Renal cortex interstitium (tissue), 11 donors: ENCODE measurements at regions not wholly inside any gene's neighbourhood (a gene's known extent, or its start where the extent isn't known, plus 50 kb on each side); places are given as distances from the start of the nearest gene placed in this dataset.
"Not testable (repeated sequence)": the region's sequence is repeated elsewhere in the genome, so short reads cannot be mapped to it uniquely, and the experiment has no call there.

Source experiments
- DNase-seq, 11 donors: peaks; one replicate each; pipeline ENCODE4 v3.0.0-alpha.2; 2013; ENCODE audit warnings: low read depth in 9 of 11, low spot score in 4 of 11; ENCODE audit errors: extremely low read depth in 1 of 11

GRCh38 chr10:7071421-7071820 lies 339.4 kb downstream of the SFMBT2 start:
- DNase-seq, result no peak

GRCh38 chr10:7070950-7071349 lies 339.9 kb downstream of the SFMBT2 start:
- DNase-seq, result no peak

GRCh38 chr10:7069706-7070105 lies 341.1 kb downstream of the SFMBT2 start:
- DNase-seq, result no peak

GRCh38 chr10:7056216-7056615 lies 354.6 kb downstream of the SFMBT2 start:
- DNase-seq, result no peak

- DNase-seq, result no peak
Measured at GRCh38 chr10:7054915-7055314, 355.9 kb downstream of the SFMBT2 start.

GRCh38 chr10:7053195-7053594 lies 357.6 kb downstream of the SFMBT2 start:
- DNase-seq, result no peak

GRCh38 chr10:7050024-7050423 lies 360.8 kb downstream of the SFMBT2 start:
- DNase-seq, result not testable (repeated sequence)

GRCh38 chr10:7048061-7048460 lies 362.8 kb downstream of the SFMBT2 start:
- no peak for DNase-seq

GRCh38 chr10:7046615-7047014 lies 364.2 kb downstream of the SFMBT2 start:
- DNase-seq, result no peak

GRCh38 chr10:7045891-7046599 lies 364.8 kb downstream of the SFMBT2 start:
- no peak for DNase-seq

GRCh38 chr10:7043055-7043653 lies 367.7 kb downstream of the SFMBT2 start:
- DNase-seq, result no peak

GRCh38 chr10:7042419-7043054 lies 368.3 kb downstream of the SFMBT2 start:
- DNase-seq, result no peak

GRCh38 chr10:7042000-7042399 lies 368.8 kb downstream of the SFMBT2 start:
- no peak for DNase-seq

- DNase-seq, result no peak
Measured at GRCh38 chr10:7040681-7041080, 370.2 kb downstream of the SFMBT2 start.

GRCh38 chr10:7039859-7040258 lies 371.0 kb downstream of the SFMBT2 start:
- no peak for DNase-seq

GRCh38 chr10:7038416-7038815 lies 372.4 kb downstream of the SFMBT2 start:
- no peak for DNase-seq

- DNase-seq, result not testable (repeated sequence)
Measured at GRCh38 chr10:7037434-7037833, 373.4 kb downstream of the SFMBT2 start.

GRCh38 chr10:7036951-7037350 lies 373.9 kb downstream of the SFMBT2 start:
- no peak for DNase-seq

- DNase-seq, result no peak
Measured at GRCh38 chr10:7035126-7035761, 375.6 kb downstream of the SFMBT2 start.

GRCh38 chr10:7033031-7033430 lies 377.8 kb downstream of the SFMBT2 start:
- no peak for DNase-seq
